ENCODE measurements at regions not wholly inside any gene's neighbourhood (a gene's known extent, or its start where the extent isn't known, plus 50 kb on each side); places are given as distances from the start of the nearest gene placed in this dataset.

DNA sequence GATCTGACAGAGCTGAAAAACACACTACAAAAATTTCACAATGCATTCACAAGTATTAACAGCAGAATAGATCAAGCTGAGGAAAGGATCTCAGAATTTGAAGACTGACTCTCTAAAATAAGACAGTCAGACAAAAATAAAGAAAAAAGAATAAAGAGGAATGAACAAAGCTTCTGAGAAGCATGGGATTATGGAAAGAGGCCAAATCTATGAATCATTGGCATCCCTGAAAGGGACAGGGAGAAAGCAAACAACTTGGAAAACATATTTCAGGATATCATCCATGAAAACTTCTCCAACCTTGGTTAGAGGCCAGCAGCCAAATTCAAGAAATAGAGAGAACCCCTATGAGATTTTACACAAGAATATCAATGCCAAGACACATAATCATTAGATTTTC lies 804.8 kb upstream of the IGFBP3 start:
- Histone ChIP-seq H3K79me2 (ENCODE audit: control insufficient read depth, insufficient read depth, low read length) (no peaks in the 10 kb centered on the region), H3K27ac (ENCODE audit: control insufficient read depth, insufficient read depth) (no peak overlapping the region), H4K20me1 (ENCODE audit: control insufficient read depth, insufficient read depth) (no peaks in the 10 kb centered on the region), H3K9ac (ENCODE audit: control insufficient read depth, insufficient read depth, low read length) (no peak overlapping the region), H3K36me3 (ENCODE audit: control insufficient read depth in 2 of 2, insufficient read depth in 2 of 2, low read length in 1 of 2) (no peaks in the 10 kb centered on the region), H2AFZ (ENCODE audit: control insufficient read depth, low read depth, low read length) (no peak overlapping the region), H3K4me1 (ENCODE audit: control insufficient read depth, insufficient read depth, low read length) (no peaks in the 10 kb centered on the region), H3K4me3 (no peak overlapping the region), H3K4me2 (ENCODE audit: control insufficient read depth, insufficient read depth) (no peak overlapping the region), H3K9me3 (replicated peaks; ENCODE audit: control insufficient read depth, insufficient read depth, low read length) (no peaks in the 10 kb centered on the region), H3K27me3 (replicated peaks in 1 of 2; ENCODE audit: control insufficient read depth in 2 of 2, insufficient read depth in 2 of 2, low read length in 1 of 2) (no peaks in the 10 kb centered on the region)
- ATAC-seq (no peak), DNase-seq (ENCODE audit: low read depth, low spot score) (no peak), FAIRE-seq (no peak)
- POLR2A ChIA-PET = interaction anchor here (0.6 kb wide), 1 partner anchor 97 kb away, joined by 3 read pairs; no protein-coding TSS in a partner anchor
- SMC1A ChIA-PET (ENCODE audit: uncharacterized antibody, unreplicated experiment) = interaction anchor here (1.1 kb wide), 1 partner anchor 168 kb away, joined by 3 read pairs; no protein-coding TSS in a partner anchor
- TF ChIP-seq CHD4 (IDR thresholded peaks at IDR 0.05) (no peak), ZBED1 (IDR thresholded peaks at IDR 0.05; ENCODE audit: borderline replicate concordance) (no peak), NR2C2 (IDR thresholded peaks at IDR 0.05; ENCODE audit: borderline replicate concordance, control insufficient read depth, insufficient read length, low read depth) (no peak), RAD21 (IDR thresholded peaks at IDR 0.05; ENCODE audit: insufficient read depth, low read depth, low read length) (no peak), SREBF2 (IDR thresholded peaks at IDR 0.05; ENCODE audit: low read length) (no peak), TCF3 (IDR thresholded peaks at IDR 0.05; ENCODE audit: borderline replicate concordance, insufficient read depth, low read depth, low read length) (no peak), EZH2 (IDR thresholded peaks at IDR 0.05; ENCODE audit: borderline replicate concordance, control insufficient read depth, low read depth, low read length) (no peak), SMAD1 (IDR thresholded peaks at IDR 0.05; ENCODE audit: low read depth, partially characterized antibody) (no peak), ZNF217 (IDR thresholded peaks at IDR 0.05) (no peak), STAT3 (IDR thresholded peaks at IDR 0.05; ENCODE audit: low read depth, low read length) (no peak), SIX5 (IDR thresholded peaks at IDR 0.05; ENCODE audit: low read depth, low read length, severe bottlenecking) (no peak)
- TF ChIP-seq, protein P1, sequence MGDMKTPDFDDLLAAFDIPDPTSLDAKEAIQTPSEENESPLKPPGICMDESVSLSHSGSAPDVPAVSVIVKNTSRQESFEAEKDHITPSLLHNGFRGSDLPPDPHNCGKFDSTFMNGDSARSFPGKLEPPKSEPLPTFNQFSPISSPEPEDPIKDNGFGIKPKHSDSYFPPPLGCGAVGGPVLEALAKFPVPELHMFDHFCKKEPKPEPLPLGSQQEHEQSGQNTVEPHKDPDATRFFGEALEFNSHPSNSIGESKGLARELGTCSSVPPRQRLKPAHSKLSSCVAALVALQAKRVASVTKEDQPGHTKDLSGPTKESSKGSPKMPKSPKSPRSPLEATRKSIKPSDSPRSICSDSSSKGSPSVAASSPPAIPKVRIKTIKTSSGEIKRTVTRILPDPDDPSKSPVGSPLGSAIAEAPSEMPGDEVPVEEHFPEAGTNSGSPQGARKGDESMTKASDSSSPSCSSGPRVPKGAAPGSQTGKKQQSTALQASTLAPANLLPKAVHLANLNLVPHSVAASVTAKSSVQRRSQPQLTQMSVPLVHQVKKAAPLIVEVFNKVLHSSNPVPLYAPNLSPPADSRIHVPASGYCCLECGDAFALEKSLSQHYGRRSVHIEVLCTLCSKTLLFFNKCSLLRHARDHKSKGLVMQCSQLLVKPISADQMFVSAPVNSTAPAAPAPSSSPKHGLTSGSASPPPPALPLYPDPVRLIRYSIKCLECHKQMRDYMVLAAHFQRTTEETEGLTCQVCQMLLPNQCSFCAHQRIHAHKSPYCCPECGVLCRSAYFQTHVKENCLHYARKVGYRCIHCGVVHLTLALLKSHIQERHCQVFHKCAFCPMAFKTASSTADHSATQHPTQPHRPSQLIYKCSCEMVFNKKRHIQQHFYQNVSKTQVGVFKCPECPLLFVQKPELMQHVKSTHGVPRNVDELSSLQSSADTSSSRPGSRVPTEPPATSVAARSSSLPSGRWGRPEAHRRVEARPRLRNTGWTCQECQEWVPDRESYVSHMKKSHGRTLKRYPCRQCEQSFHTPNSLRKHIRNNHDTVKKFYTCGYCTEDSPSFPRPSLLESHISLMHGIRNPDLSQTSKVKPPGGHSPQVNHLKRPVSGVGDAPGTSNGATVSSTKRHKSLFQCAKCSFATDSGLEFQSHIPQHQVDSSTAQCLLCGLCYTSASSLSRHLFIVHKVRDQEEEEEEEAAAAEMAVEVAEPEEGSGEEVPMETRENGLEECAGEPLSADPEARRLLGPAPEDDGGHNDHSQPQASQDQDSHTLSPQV (IDR thresholded peaks at IDR 0.05) = no peak
- TF ChIP-seq, protein P2, sequence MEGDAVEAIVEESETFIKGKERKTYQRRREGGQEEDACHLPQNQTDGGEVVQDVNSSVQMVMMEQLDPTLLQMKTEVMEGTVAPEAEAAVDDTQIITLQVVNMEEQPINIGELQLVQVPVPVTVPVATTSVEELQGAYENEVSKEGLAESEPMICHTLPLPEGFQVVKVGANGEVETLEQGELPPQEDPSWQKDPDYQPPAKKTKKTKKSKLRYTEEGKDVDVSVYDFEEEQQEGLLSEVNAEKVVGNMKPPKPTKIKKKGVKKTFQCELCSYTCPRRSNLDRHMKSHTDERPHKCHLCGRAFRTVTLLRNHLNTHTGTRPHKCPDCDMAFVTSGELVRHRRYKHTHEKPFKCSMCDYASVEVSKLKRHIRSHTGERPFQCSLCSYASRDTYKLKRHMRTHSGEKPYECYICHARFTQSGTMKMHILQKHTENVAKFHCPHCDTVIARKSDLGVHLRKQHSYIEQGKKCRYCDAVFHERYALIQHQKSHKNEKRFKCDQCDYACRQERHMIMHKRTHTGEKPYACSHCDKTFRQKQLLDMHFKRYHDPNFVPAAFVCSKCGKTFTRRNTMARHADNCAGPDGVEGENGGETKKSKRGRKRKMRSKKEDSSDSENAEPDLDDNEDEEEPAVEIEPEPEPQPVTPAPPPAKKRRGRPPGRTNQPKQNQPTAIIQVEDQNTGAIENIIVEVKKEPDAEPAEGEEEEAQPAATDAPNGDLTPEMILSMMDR (IDR thresholded peaks at IDR 0.05 in 2 of 3, conservative IDR thresholded peaks at IDR 0.05 in 1 of 3; ENCODE audit: control insufficient read depth in 2 of 3, extremely low read depth in 1 of 3, insufficient read depth in 1 of 3, low read depth in 3 of 3, low read length in 3 of 3) = no peak
- CTCF ChIA-PET = no interaction called here
- intact Hi-C loops (cut with micrococcal nuclease; ENCODE audit: unreplicated experiment) (no loop called here), in situ Hi-C loops (cut with MboI) (no loop called here)
- RAD21 ChIA-PET (ENCODE audit: unreplicated experiment) = no interaction called here
- no TSS peak for BruUV-seq (replicated peaks)
